ENCODE measurements at regions not wholly inside any gene's neighbourhood (a gene's known extent, or its start where the extent isn't known, plus 50 kb on each side); places are given as distances from the start of the nearest gene placed in this dataset.
A peak's percentile ranks its signal among the peaks of the same experiment; 100 is the strongest.
"Not testable (repeated sequence)": the region's sequence is repeated elsewhere in the genome, so short reads cannot be mapped to it uniquely, and the experiment has no call there.

DNA sequence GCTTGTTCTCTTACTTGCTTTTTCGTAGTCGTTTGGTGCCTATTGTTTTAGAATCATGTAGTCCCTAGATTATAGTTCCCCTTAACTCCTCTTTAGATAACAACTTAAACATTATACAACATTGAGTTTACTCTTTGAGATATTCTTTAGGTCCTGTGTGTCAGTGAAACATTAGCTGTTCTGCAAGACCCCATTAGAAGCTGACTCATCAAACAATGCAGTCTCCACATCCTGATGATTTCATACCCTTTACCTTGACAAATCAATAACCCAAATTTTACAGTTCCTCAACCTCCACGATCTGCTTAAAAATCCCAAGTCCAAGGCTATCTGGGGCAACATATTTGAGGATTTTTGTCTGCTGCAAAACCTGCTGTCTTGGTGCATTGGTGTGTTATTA lies 582.9 kb downstream of the NSUN3 start:
- intact Hi-C loops (cut with micrococcal nuclease): no loop called here
- no peak overlapping the region for H3K27ac ChIP-seq (ENCODE audit: low read length)
- no peaks in the 10 kb centered on the region for H4K20me1 ChIP-seq (ENCODE audit: low read length)
- CTCF ChIA-PET: no interaction called here
- no peaks in the 10 kb centered on the region for H3K79me2 ChIP-seq (ENCODE audit: low read length)
- H3K27me3 ChIP-seq (ENCODE audit: low read length): no peaks in the 10 kb centered on the region
- H3K4me2 ChIP-seq (ENCODE audit: low read length): no peak overlapping the region
- POLR2A ChIA-PET (ENCODE audit: unreplicated experiment): no interaction called here
- H3F3A ChIP-seq (ENCODE audit: low read length, unreplicated experiment): no peaks in the 10 kb centered on the region
- no TSS peak for BruUV-seq (replicated peaks)
- TF ChIP-seq, protein P1, sequence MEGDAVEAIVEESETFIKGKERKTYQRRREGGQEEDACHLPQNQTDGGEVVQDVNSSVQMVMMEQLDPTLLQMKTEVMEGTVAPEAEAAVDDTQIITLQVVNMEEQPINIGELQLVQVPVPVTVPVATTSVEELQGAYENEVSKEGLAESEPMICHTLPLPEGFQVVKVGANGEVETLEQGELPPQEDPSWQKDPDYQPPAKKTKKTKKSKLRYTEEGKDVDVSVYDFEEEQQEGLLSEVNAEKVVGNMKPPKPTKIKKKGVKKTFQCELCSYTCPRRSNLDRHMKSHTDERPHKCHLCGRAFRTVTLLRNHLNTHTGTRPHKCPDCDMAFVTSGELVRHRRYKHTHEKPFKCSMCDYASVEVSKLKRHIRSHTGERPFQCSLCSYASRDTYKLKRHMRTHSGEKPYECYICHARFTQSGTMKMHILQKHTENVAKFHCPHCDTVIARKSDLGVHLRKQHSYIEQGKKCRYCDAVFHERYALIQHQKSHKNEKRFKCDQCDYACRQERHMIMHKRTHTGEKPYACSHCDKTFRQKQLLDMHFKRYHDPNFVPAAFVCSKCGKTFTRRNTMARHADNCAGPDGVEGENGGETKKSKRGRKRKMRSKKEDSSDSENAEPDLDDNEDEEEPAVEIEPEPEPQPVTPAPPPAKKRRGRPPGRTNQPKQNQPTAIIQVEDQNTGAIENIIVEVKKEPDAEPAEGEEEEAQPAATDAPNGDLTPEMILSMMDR (conservative IDR thresholded peaks at IDR 0.05; ENCODE audit: low read depth, low read length): no peak
- TF ChIP-seq EZH2phosphoT487 (IDR thresholded peaks at IDR 0.05; ENCODE audit: borderline replicate concordance, low read length) (no peak), EZH2 (IDR thresholded peaks at IDR 0.05; ENCODE audit: low read length, unreplicated experiment) (no peak)
- H3K4me3 ChIP-seq (ENCODE audit: low read length): no peak overlapping the region
- no peaks in the 10 kb centered on the region for H3K9me2 ChIP-seq (replicated peaks; ENCODE audit: low read length)
- peaks cover 11% of the 10 kb centered on the region; the same call in 1 of the 2 replicates for H3K4me1 ChIP-seq (ENCODE audit: insufficient read depth, low read length)
- H3K36me3 ChIP-seq (ENCODE audit: low read depth, low read length): no peaks in the 10 kb centered on the region
- H3K9me3 ChIP-seq (ENCODE audit: low read length): no peaks in the 10 kb centered on the region
- H2AFZ ChIP-seq (ENCODE audit: low read length): no peak overlapping the region
- ATAC-seq (no peak), DNase-seq (no peak)
- H3K9ac ChIP-seq (ENCODE audit: low read length): no peak overlapping the region

DNA sequence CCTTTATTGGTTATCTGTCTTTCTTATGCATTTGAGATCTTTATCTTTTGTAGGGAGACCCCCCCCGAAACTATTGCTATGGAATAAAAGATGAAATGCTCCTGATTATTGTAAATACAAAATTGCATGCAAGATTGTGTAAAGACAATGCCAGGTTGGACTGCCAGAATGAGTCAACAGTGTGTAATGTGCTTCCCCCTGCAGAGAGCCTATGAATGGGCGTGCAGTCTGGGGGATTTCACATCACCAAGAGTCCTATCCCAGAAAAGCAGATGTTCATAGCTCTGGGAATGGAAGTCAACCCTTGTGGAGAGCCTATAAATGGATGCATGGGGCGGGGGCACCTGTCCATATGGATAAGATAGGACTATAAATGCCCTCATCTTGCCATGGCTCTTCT lies 584.3 kb downstream of the NSUN3 start:
- ChIA-PET POLR2A (ENCODE audit: unreplicated experiment) (no interaction called here), CTCF (no interaction called here)
- Histone ChIP-seq H2AFZ (ENCODE audit: low read length) (no peak overlapping the region), H3K4me3 (ENCODE audit: low read length) (no peak overlapping the region), H3K9me2 (replicated peaks; ENCODE audit: low read length) (no peaks in the 10 kb centered on the region), H3K9me3 (ENCODE audit: low read length) (no peaks in the 10 kb centered on the region), H4K20me1 (ENCODE audit: low read length) (no peaks in the 10 kb centered on the region), H3K9ac (ENCODE audit: low read length) (no peak overlapping the region), H3K27ac (ENCODE audit: low read length) (0 out of 2 replicates have a peak overlapping the region, but pooled peaks have one; percentile 7), H3K27me3 (ENCODE audit: low read length) (no peaks in the 10 kb centered on the region), H3K36me3 (ENCODE audit: low read depth, low read length) (no peaks in the 10 kb centered on the region), H3K4me1 (ENCODE audit: insufficient read depth, low read length) (peaks cover 11% of the 10 kb centered on the region; the same call in 1 of the 2 replicates), H3K79me2 (ENCODE audit: low read length) (no peaks in the 10 kb centered on the region), H3K4me2 (ENCODE audit: low read length) (no peak overlapping the region), H3F3A (ENCODE audit: low read length, unreplicated experiment) (no peaks in the 10 kb centered on the region)
- TF ChIP-seq, protein P1 (conservative IDR thresholded peaks at IDR 0.05; ENCODE audit: low read depth, low read length): no peak
- TF ChIP-seq EZH2 (IDR thresholded peaks at IDR 0.05; ENCODE audit: low read length, unreplicated experiment) (no peak), EZH2phosphoT487 (IDR thresholded peaks at IDR 0.05; ENCODE audit: borderline replicate concordance, low read length) (no peak)
- DNase-seq (peak; percentile 47), ATAC-seq (no peak)
- intact Hi-C loops (cut with micrococcal nuclease): no loop called here
- no TSS peak for BruUV-seq (replicated peaks)

DNA sequence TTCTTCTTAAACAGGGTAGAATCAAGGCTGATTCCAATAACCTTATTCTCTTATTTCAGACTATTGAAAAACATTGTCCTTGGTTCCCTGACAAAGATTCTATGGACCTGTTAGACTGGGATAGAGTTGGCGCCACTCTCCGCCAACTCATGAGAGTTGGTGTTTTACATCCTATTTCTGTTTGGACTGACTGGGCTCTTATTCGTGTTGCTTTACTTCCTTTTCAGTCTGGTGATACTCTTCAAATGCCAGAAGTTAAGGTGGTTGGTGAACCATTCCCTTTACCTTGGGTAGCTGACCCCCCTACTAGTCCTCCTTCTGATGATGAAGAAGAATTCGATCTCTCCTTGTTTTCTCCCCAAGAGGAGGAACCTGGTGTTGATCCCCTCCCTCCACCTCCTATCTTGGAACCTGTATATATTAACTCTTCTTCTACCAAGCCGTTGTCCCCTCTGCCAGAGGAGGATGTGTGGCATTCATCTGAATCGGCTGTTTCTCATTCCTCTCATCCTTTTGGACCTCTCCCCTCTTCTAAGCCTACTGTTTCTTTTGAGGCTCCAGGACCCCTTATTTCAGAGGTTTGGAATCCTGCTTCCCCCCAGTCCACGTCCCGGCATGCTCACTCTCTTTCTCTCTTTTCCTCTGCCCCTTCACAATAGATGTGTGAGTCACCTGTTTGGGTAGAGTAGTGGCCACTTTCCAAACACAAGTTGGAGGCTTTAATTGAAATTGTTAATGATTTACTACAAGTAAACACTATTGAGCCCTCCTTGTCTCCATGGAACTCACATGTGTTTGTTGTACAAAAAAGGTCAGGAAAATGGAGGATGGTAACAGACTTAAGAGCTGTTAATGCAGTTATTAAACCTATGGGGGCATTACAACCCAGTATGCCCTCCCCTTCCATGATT lies 585.7 kb downstream of the NSUN3 start:
- H3F3A ChIP-seq (ENCODE audit: low read length, unreplicated experiment); BruUV-seq (replicated peaks); H3K9ac ChIP-seq (ENCODE audit: low read length); H4K20me1 ChIP-seq (ENCODE audit: low read length); H3K79me2 ChIP-seq (ENCODE audit: low read length); ATAC-seq; H3K36me3 ChIP-seq (ENCODE audit: low read depth, low read length); H3K27ac ChIP-seq (ENCODE audit: low read length); H3K4me3 ChIP-seq (ENCODE audit: low read length); intact Hi-C loops (cut with micrococcal nuclease); H3K27me3 ChIP-seq (ENCODE audit: low read length); H2AFZ ChIP-seq (ENCODE audit: low read length); POLR2A ChIA-PET (ENCODE audit: unreplicated experiment); H3K9me2 ChIP-seq (replicated peaks; ENCODE audit: low read length); H3K9me3 ChIP-seq (ENCODE audit: low read length); CTCF ChIA-PET; H3K4me2 ChIP-seq (ENCODE audit: low read length): not testable (repeated sequence)
- DNase-seq: peak; percentile 31
- peaks cover 11% of the 10 kb centered on the region; the same call in 1 of the 2 replicates for H3K4me1 ChIP-seq (ENCODE audit: insufficient read depth, low read length)

Data from PC-3 (cell line).